ENCODE measurements at regions not wholly inside any gene's neighbourhood (a gene's known extent, or its start where the extent isn't known, plus 50 kb on each side); places are given as distances from the start of the nearest gene placed in this dataset.

- no peak for TF ChIP-seq CTCF (conservative IDR thresholded peaks at IDR 0.05 in 1 of 2, IDR thresholded peaks at IDR 0.05 in 1 of 2; ENCODE audit: extremely low read depth in 1 of 2, insufficient read depth in 1 of 2, low read depth in 1 of 2, low read length in 2 of 2)
- no peak for TF ChIP-seq EZH2 (IDR thresholded peaks at IDR 0.05; ENCODE audit: borderline replicate concordance, low read length)
Measured at GRCh38 chr4:111689731-111690130, 455.5 kb upstream of the FAM241A start.

Measured in mammary epithelial cell (primary cell).